Nephron (organoid): ENCODE measurements at regions not wholly inside any gene's neighbourhood (a gene's known extent, or its start where the extent isn't known, plus 50 kb on each side); places are given as distances from the start of the nearest gene placed in this dataset.
A peak's percentile ranks its signal among the peaks of the same experiment; 100 is the strongest.
"Not testable (repeated sequence)": the region's sequence is repeated elsewhere in the genome, so short reads cannot be mapped to it uniquely, and the experiment has no call there.

ENCODE experiments used
- H3K27ac Mint-ChIP-seq, 3 experiments: 2 replicates each; pipeline ENCODE4 v1.8.0; 2020; ENCODE audit warnings: mixed read lengths in 3 of 3, mild to moderate bottlenecking in 2 of 3, moderate library complexity in 1 of 3
- H3K27me3 Mint-ChIP-seq: 2 replicates; pipeline ENCODE4 v1.8.0; 2021; ENCODE audit warnings: low read depth, mild to moderate bottlenecking, moderate library complexity, mixed read lengths
- H3K36me3 Mint-ChIP-seq: 2 replicates; pipeline ENCODE4 v1.8.0; 2020; ENCODE audit warnings: low read depth, mixed read lengths
- H3K4me1 Mint-ChIP-seq: 2 replicates; pipeline ENCODE4 v1.8.0; 2020; ENCODE audit warnings: mixed read lengths
- H3K4me3 Mint-ChIP-seq, 3 experiments: 2 replicates each; pipeline ENCODE4 v1.8.0; 2020; ENCODE audit warnings: mild to moderate bottlenecking in 3 of 3, mixed read lengths in 3 of 3, moderate library complexity in 2 of 3
- H3K9me3 Mint-ChIP-seq: 2 replicates; pipeline ENCODE4 v1.8.0; 2020; ENCODE audit warnings: mixed read lengths
- TF ChIP-seq, protein P1 (sequence below), 3 experiments: fragments of 200-600 bp; sonication (generic); IDR thresholded peaks; one replicate each; pipeline ENCODE4 v1.5.0; 2021; ENCODE audit warnings: antibody characterized with exemption in 3 of 3; ENCODE audit not compliant: unreplicated experiment in 3 of 3

GRCh38 chr4:11817088-11817487 lies 388.4 kb upstream of the HS3ST1 start:
- Mint-ChIP-seq H3K27ac (no peak overlapping the region), H3K9me3 (no peaks in the 10 kb centered on the region), H3K27me3 (no peaks in the 10 kb centered on the region), H3K36me3 (no peaks in the 10 kb centered on the region), H3K4me3 (no peak overlapping the region), H3K4me1 (no peaks in the 10 kb centered on the region)
- TF ChIP-seq, protein P1, sequence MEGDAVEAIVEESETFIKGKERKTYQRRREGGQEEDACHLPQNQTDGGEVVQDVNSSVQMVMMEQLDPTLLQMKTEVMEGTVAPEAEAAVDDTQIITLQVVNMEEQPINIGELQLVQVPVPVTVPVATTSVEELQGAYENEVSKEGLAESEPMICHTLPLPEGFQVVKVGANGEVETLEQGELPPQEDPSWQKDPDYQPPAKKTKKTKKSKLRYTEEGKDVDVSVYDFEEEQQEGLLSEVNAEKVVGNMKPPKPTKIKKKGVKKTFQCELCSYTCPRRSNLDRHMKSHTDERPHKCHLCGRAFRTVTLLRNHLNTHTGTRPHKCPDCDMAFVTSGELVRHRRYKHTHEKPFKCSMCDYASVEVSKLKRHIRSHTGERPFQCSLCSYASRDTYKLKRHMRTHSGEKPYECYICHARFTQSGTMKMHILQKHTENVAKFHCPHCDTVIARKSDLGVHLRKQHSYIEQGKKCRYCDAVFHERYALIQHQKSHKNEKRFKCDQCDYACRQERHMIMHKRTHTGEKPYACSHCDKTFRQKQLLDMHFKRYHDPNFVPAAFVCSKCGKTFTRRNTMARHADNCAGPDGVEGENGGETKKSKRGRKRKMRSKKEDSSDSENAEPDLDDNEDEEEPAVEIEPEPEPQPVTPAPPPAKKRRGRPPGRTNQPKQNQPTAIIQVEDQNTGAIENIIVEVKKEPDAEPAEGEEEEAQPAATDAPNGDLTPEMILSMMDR (IDR thresholded peaks at IDR 0.05; ENCODE audit: unreplicated experiment in 3 of 3): no peak

DNA sequence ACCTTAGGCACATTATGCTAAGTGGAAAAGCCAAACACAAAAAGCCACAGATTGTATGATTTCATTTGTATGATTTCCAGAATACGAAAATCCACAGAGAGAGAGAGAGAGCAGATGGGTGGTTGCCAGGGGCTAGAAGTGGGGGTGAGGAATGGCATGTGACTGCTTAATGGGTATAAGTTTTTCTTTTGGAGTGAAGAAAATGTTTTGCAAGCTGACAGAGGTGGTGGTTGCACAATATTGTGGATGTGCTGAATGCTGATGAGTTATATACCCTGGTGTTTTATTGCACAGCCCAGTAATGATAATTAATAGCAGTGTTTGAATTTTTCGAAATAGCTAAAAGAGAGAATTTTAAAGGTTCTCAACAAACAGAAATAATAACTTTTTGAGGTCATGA lies 386.1 kb upstream of the HS3ST1 start:
- Mint-ChIP-seq H3K9me3 (no peaks in the 10 kb centered on the region), H3K4me1 (no peaks in the 10 kb centered on the region), H3K27ac (no peak overlapping the region), H3K36me3 (no peaks in the 10 kb centered on the region), H3K4me3 (no peak overlapping the region), H3K27me3 (no peaks in the 10 kb centered on the region)
- TF ChIP-seq, protein P1 (IDR thresholded peaks at IDR 0.05; ENCODE audit: unreplicated experiment in 3 of 3): no peak

- TF ChIP-seq, protein P1 (IDR thresholded peaks at IDR 0.05; ENCODE audit: unreplicated experiment in 3 of 3): no peak
Observed at GRCh38 chr4:11813951-11814446, 385.3 kb upstream of the HS3ST1 start.

DNA sequence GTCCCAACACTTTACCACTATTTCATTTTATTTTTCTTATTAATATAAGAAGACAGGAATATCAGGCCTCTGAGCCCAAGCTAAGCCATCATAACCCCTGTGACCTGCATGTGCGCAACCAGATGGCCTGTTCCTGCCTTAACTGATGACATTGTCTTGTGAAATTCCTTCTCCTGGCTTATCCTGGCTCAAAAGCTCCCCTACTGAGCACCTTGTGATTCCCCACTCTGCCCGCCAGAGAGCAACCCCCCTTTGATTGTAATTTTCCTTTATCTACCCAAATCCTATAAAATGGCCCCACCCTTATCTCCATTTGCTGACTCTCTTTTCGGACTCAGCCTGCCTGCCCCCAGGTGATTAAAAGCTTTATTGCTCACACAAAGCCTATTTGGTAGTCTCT lies 382.8 kb upstream of the HS3ST1 start:
- H3K9me3 Mint-ChIP-seq, H3K27ac Mint-ChIP-seq, H3K4me1 Mint-ChIP-seq, H3K4me3 Mint-ChIP-seq, H3K36me3 Mint-ChIP-seq, H3K27me3 Mint-ChIP-seq: not testable (repeated sequence)

More at GRCh38 chr4:11813951-11814446, 385.3 kb upstream of the HS3ST1 start:
- Mint-ChIP-seq H3K4me3 (no peak overlapping the region), H3K27ac (no peak overlapping the region), H3K4me1 (no peaks in the 10 kb centered on the region), H3K9me3 (no peaks in the 10 kb centered on the region), H3K27me3 (no peaks in the 10 kb centered on the region), H3K36me3 (no peaks in the 10 kb centered on the region)

GRCh38 chr4:11805842-11806241 lies 377.1 kb upstream of the HS3ST1 start:
- Mint-ChIP-seq H3K4me3 (no peak overlapping the region), H3K4me1 (no peaks in the 10 kb centered on the region), H3K9me3 (no peaks in the 10 kb centered on the region), H3K27ac (no peak overlapping the region), H3K36me3 (no peaks in the 10 kb centered on the region), H3K27me3 (no peaks in the 10 kb centered on the region)
- TF ChIP-seq, protein P1 (IDR thresholded peaks at IDR 0.05; ENCODE audit: unreplicated experiment in 3 of 3): peak; percentile 36 to 46 (median 39)

- Mint-ChIP-seq H3K4me3 (no peak overlapping the region), H3K9me3 (no peaks in the 10 kb centered on the region), H3K36me3 (no peaks in the 10 kb centered on the region), H3K27ac (no peak overlapping the region), H3K4me1 (no peaks in the 10 kb centered on the region), H3K27me3 (no peaks in the 10 kb centered on the region)
- TF ChIP-seq, protein P1 (IDR thresholded peaks at IDR 0.05; ENCODE audit: unreplicated experiment in 3 of 3): no peak
Observed at GRCh38 chr4:11801466-11802446, 373.1 kb upstream of the HS3ST1 start.
